Thoracic aorta (tissue), 2 donors: ENCODE measurements at regions not wholly inside any gene's neighbourhood (a gene's known extent, or its start where the extent isn't known, plus 50 kb on each side); places are given as distances from the start of the nearest gene placed in this dataset.
"Not testable (repeated sequence)": the region's sequence is repeated elsewhere in the genome, so short reads cannot be mapped to it uniquely, and the experiment has no call there.

Experiments
- ATAC-seq: fragments of 150-250 bp; one replicate; pipeline ENCODE4 v1.8.0; 2017; ENCODE audit warnings: low read depth; ENCODE audit not compliant: insufficient number of reproducible peaks, low FRiP score
- DNase-seq: peaks from one replicate; pipeline ENCODE4 v3.0.0-alpha.2; 2020; ENCODE audit warnings: low spot score
- H3K27ac ChIP-seq, 2 donors: fragments of 200-600 bp; sonication (generic); 1 replicate in 1 of 2; 2 replicates in 1 of 2; pipeline ENCODE4 v1.5.1; 2016; ENCODE audit warnings: mild to moderate bottlenecking in 2 of 2, moderate library complexity in 2 of 2
- H3K27me3 ChIP-seq: fragments of 200-600 bp; sonication (generic); replicated peaks from 2 replicates; pipeline ENCODE4 v1.6.0; 2016; ENCODE audit warnings: mild to moderate bottlenecking; ENCODE audit not compliant: insufficient read depth
- H3K36me3 ChIP-seq: fragments of 200-600 bp; sonication (generic); one replicate; pipeline ENCODE4 v1.5.1; 2016
- H3K4me1 ChIP-seq, 2 donors: fragments of 200-600 bp; sonication (generic); 1 replicate in 1 of 2; 2 replicates in 1 of 2; pipeline versions ENCODE4 v1.5.1 to v1.6.0; 2016; ENCODE audit warnings: low read depth in 2 of 2, mild to moderate bottlenecking in 1 of 2; ENCODE audit not compliant: control insufficient read depth in 1 of 2
- H3K4me3 ChIP-seq: fragments of 200-600 bp; sonication (generic); 2 replicates; pipeline ENCODE4 v1.5.1; 2016; ENCODE audit warnings: mild to moderate bottlenecking
- H3K9me3 ChIP-seq: fragments of 200-600 bp; sonication (generic); 2 replicates; pipeline ENCODE4 v1.5.1; 2016
- TF ChIP-seq, protein P1 (sequence below): fragments of 200-600 bp; sonication (generic); IDR thresholded peaks from one replicate; pipeline ENCODE4 v1.5.1; 2019; ENCODE audit warnings: antibody characterized with exemption

DNA sequence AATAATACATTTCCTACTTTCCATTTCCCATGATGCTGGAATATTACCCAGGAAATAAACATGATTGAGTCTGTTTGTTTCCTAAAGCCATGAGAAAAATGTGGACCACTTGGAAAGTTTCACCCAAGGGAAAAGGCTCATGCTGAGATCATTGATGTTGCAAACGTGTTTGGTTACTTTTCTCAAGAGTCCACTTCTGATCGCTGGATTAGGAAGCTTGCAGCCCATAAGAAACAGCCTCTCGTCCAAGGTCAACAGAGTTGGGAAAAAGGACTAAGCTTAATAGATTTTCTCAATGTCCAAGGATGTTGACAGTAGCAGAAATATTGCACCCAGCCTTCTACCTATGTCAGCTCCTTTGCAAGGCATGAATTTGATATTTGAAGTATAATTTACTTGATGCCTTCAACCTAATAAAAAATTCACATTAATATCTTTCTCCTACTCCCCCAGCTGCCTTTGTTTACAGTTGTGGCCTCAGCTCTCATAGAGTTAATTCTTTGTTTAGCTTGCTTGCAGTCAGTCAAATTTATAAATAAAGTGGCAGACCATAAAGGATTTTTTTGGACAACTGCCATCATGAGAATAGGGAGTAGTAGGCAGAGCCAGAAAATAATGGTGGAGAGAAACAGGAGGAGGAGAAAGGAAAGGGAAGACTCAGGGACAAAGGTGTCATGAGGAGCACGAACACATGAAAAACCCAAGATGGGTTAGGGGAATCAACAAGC is 65.6 kb upstream of the BLTP1 start:
- Histone ChIP-seq H3K27me3 (no peaks in the 10 kb centered on the region), H3K36me3 (no peaks in the 10 kb centered on the region), H3K9me3 (no peaks in the 10 kb centered on the region), H3K4me3 (no peak overlapping the region), H3K27ac (no peak overlapping the region), H3K4me1 (no peaks in the 10 kb centered on the region)
- DNase-seq, result no peak
- TF ChIP-seq, protein P1, sequence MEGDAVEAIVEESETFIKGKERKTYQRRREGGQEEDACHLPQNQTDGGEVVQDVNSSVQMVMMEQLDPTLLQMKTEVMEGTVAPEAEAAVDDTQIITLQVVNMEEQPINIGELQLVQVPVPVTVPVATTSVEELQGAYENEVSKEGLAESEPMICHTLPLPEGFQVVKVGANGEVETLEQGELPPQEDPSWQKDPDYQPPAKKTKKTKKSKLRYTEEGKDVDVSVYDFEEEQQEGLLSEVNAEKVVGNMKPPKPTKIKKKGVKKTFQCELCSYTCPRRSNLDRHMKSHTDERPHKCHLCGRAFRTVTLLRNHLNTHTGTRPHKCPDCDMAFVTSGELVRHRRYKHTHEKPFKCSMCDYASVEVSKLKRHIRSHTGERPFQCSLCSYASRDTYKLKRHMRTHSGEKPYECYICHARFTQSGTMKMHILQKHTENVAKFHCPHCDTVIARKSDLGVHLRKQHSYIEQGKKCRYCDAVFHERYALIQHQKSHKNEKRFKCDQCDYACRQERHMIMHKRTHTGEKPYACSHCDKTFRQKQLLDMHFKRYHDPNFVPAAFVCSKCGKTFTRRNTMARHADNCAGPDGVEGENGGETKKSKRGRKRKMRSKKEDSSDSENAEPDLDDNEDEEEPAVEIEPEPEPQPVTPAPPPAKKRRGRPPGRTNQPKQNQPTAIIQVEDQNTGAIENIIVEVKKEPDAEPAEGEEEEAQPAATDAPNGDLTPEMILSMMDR, result no peak
- no peak for ATAC-seq

DNA sequence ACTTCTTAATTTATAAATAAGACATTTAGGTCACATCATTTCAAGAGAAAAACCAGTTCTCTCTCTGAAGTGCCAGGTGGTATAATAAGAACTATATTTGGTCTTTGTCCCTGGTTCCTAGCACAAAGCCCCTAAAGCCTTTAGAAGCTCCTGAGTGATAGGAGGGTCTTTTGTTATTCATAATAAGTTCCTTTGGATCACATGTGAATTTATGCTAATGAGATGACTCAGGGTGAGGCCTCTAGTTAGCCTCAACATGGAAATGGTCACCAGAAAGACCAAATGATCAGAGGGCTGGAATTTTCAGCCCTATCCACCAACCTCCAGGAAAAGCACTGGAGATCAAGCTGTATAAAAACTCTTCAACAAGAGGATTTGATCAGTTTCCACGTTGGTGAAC is 68.1 kb upstream of the BLTP1 start:
- no peaks in the 10 kb centered on the region for H3K36me3 ChIP-seq
- DNase-seq (no peak), ATAC-seq (no peak)
- H3K4me1 ChIP-seq, result no peaks in the 10 kb centered on the region
- H3K27me3 ChIP-seq, result no peaks in the 10 kb centered on the region
- no peak overlapping the region for H3K4me3 ChIP-seq
- TF ChIP-seq, protein P1, result no peak
- H3K9me3 ChIP-seq, result no peaks in the 10 kb centered on the region
- no peak overlapping the region for H3K27ac ChIP-seq

GRCh38 chr4:122083351-122083750 is 68.8 kb upstream of the BLTP1 start:
- Histone ChIP-seq H3K27me3 (no peaks in the 10 kb centered on the region), H3K4me1 (no peaks in the 10 kb centered on the region), H3K27ac (no peak overlapping the region), H3K36me3 (no peaks in the 10 kb centered on the region), H3K9me3 (no peaks in the 10 kb centered on the region), H3K4me3 (no peak overlapping the region)
- no peak for ATAC-seq
- TF ChIP-seq, protein P1, result no peak
- DNase-seq, result no peak

- Histone ChIP-seq H3K27ac (no peak overlapping the region), H3K4me3 (no peak overlapping the region), H3K27me3 (no peaks in the 10 kb centered on the region), H3K4me1 (no peaks in the 10 kb centered on the region), H3K36me3 (no peaks in the 10 kb centered on the region), H3K9me3 (no peaks in the 10 kb centered on the region)
- no peak for DNase-seq
- TF ChIP-seq, protein P1, result no peak
- ATAC-seq, result no peak
Observed at GRCh38 chr4:122082661-122083060, 69.5 kb upstream of the BLTP1 start.

DNA sequence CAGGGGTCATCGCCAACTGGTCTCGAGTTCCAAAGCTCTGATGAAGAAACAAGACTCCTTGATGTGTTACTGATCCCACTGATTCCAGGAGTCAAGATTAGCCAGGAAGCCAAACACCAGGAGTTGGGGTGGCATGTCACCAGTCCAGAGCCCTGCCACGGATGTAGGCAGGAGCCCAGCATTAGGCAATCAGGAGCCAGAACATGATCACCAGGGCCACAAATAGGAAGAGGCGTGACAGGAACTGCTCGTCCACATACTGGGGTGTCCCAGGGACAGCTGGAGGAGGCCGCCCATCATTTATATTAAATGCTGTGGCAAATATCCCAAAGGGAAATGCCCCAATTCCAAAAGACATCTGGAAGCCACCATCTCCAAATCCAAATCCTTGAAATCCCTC is 74.5 kb upstream of the BLTP1 start:
- not testable (repeated sequence) for H3K36me3 ChIP-seq, DNase-seq, ATAC-seq

GRCh38 chr4:122076835-122077234 is 75.3 kb upstream of the BLTP1 start:
- not testable (repeated sequence) for ATAC-seq, DNase-seq, H3K27me3 ChIP-seq, H3K9me3 ChIP-seq, H3K4me3 ChIP-seq, H3K27ac ChIP-seq, H3K36me3 ChIP-seq, H3K4me1 ChIP-seq

More for the DNA sequence above, 74.5 kb upstream of the BLTP1 start:
- not testable (repeated sequence) for H3K4me1 ChIP-seq, H3K27me3 ChIP-seq, H3K27ac ChIP-seq, H3K4me3 ChIP-seq, H3K9me3 ChIP-seq
